ENCODE measurements at regions not wholly inside any gene's neighbourhood (a gene's known extent, or its start where the extent isn't known, plus 50 kb on each side); places are given as distances from the start of the nearest gene placed in this dataset.
A peak's percentile ranks its signal among the peaks of the same experiment; 100 is the strongest.
"Not testable (repeated sequence)": the region's sequence is repeated elsewhere in the genome, so short reads cannot be mapped to it uniquely, and the experiment has no call there.

DNA sequence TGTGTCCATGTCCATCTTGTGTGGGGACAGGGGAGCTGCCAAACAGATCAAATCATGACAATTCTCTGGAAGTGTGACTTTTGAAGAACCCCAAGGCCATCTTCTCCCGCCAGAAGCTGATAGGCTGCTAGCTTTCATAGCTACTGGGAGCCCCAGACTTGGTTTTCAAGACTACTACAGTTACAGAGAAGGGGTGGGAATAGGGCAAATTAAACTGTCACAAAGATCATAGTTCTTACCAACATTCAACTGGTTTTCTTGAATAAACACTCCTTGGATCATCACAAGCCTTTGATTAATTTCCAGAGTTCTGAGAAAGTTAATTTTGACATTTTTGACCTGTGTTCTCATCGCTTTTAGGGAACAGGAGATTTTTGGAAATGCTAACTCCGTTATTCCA is 67.8 kb upstream of the FARP1 start:
- no peak for DNase-seq (ENCODE audit: low read depth)

DNA sequence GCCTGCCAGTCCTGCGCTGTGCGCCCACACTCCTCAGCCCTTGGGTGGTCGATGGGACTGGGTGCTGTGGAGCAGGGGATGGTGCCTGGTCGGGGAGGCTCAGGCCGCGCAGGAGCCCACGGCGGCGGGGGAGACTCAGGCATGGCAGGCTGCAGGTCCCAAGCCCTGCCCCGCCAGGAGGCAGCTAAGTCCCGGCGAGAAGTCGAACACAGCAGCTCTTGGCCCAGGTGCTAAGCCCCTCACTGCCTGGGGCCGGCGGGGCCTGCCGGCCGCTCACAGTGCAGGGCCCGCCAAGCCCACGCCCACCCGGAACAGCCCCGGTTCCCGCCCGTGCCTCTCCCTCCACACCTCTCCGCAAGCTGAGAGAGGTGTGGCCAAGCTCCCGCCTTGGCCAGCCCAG is 66.6 kb upstream of the FARP1 start:
- DNase-seq (ENCODE audit: low read depth): not testable (repeated sequence)

DNA sequence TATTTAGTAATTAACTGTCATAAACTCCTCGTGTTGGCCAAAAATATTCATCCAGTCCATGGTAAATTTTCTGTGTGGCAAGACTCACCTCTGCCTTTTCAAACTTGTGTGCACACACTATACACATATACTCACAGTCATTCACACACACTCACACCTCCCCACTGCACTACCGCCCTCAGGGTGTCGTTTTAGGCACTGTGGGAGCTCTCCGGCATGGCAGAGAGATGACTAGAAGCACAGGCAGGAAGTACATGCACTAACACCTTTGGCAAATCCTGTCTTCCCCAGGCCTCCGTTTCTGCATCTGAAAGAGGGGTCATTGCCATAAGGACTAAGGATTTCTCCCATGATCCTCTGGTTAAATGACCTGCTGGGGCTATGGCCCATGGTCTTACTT is 62.6 kb upstream of the FARP1 start:
- DNase-seq (ENCODE audit: low read depth): no peak

DNA sequence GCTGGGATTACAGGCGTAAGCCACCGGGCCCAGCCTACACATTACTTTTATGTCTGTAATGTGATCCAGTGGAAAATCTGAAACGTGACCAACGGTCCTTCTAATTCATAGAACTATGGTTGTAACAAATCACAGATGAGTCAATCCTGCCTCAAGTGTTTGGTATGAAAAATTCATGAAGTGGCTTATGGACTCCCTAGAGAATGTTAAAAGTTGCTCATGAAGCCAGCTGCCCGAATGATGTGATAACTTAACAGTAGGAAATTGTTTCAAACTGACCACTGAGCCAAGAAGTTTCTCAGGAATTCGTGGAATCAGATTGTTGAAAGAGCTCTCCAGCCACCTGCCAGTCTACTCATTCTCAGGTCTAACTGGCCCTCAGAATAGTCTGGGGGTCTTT is 59.4 kb upstream of the FARP1 start:
- DNase-seq (ENCODE audit: low read depth): peak; percentile 87

DNA sequence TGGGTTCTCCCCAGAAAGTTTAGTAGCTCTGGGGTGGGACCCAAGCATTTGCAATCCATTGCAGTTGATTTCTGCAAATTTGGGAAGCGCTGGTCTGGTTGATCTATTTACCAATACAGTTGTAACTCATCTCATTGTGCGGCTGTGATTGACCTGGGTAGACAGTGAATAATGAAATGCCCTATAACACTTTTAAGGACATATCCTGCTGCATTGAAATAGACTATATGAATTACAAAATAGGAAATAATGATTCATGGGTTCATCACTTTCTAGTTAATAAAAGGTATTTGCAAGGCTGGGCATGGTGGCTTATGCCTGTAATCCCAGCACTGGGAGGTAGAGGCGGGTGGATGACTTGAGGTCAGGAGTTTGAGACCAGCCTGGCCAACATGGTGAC is 59.0 kb upstream of the FARP1 start:
- no peak for DNase-seq (ENCODE audit: low read depth)

DNA sequence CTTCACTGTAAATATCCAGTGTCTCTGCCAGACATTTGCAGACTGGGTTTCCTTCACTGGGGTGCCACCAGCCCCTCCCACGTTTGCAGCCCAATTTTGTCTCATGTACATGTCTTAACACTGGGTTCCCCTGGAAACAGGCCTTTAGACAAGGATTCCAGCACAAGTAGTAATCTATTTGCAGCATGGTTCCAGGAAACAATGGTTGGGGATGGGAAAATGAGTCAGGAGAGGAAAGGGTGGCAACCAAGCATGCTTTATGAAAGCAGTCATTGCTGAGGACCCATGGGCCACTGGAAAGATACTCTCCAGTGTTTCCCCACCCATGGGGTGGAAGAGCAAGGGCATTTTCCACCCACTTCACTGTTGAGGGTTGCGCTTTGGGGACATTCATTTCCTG is 53.6 kb upstream of the FARP1 start:
- DNase-seq (ENCODE audit: low read depth): peak; percentile 60

DNA sequence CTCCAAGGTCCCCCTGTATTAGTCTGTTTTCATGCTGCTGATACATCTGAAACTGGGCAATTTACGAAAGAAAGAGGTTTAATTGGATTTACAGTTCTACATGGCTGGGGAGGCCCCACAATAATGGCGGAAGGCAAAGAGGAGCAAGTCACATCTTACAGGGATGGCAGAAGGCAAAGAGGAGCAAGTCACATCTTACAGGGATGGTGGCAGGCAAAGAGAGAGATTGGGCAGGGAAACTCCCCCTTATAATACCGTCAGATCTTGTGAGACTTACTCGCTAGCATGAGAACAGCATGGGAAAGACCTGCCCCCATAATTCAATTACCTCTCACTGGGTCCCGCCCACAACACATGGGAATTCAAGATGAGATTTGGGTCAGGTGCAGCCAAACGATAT is 50.0 kb upstream of the FARP1 start:
- DNase-seq (ENCODE audit: low read depth): no peak
